IMR-90 (cell line): ENCODE measurements at regions not wholly inside any gene's neighbourhood (a gene's known extent, or its start where the extent isn't known, plus 50 kb on each side); places are given as distances from the start of the nearest gene placed in this dataset.

ENCODE experiments used
- ATAC-seq: fragments of 200-7000 bp; cut with Tn5 transposase; 2 replicates; pipeline ENCODE4 v1.9.1; 2020; ENCODE audit warnings: low read depth, mild to moderate bottlenecking, moderate library complexity
- BruUV-seq: library from RNA; stranded (reverse); fragments of 400-500 nt; replicated peaks from 2 replicates; lab custom pipeline; 2021; lab: Mats Ljungman, UMichigan
- CTCF ChIA-PET: fragments of 300-600 bp; formaldehyde crosslinking; extraction: SDS; loops from one replicate; lab custom pipeline; 2021; ENCODE audit warnings: antibody characterized with exemption; lab: Yijun Ruan, JAX
- POLR2A ChIA-PET: fragments of 300-600 bp; sonication (Branson Sonifier 250); formaldehyde crosslinking; loops from one replicate; lab custom pipeline; 2022; ENCODE audit warnings: antibody characterized with exemption; ENCODE audit not compliant: unreplicated experiment; lab: Charles Lee
- DNase-seq: peaks from one replicate; pipeline ENCODE4 v3.0.0; 2013
- H2AFZ ChIP-seq: replicated peaks from 2 replicates; pipeline ENCODE3; 2013; ENCODE audit warnings: low read length, mild to moderate bottlenecking; ENCODE audit not compliant: poor library complexity
- H2AK5ac ChIP-seq: 2 replicates; pipeline ENCODE4 v1.6.1; 2013; ENCODE audit warnings: low read depth, low read length, inconsistent platforms
- H2AK9ac ChIP-seq: replicated peaks from 2 replicates; pipeline ENCODE3; 2013; ENCODE audit warnings: mild to moderate bottlenecking, low read depth, low read length, moderate library complexity; ENCODE audit not compliant: poor library complexity
- H2BK120ac ChIP-seq: 2 replicates; pipeline ENCODE4 v1.6.1; 2013; ENCODE audit warnings: low read depth, low read length, inconsistent platforms
- H2BK15ac ChIP-seq: 3 replicates; pipeline ENCODE4 v1.6.1; 2013; ENCODE audit warnings: low read depth, low read length, inconsistent platforms
- H2BK20ac ChIP-seq: 2 replicates; pipeline ENCODE4 v1.6.1; 2013; ENCODE audit warnings: low read depth, mild to moderate bottlenecking, inconsistent platforms, low read length, moderate library complexity
- H2BK5ac ChIP-seq: 2 replicates; pipeline ENCODE4 v1.6.1; 2013; ENCODE audit warnings: mild to moderate bottlenecking, low read depth, low read length, inconsistent platforms; ENCODE audit not compliant: poor library complexity, severe bottlenecking
- H3K14ac ChIP-seq: replicated peaks from 2 replicates; pipeline ENCODE4 v1.6.1; 2013; ENCODE audit warnings: low read depth, low read length, inconsistent platforms
- H3K18ac ChIP-seq: 2 replicates; pipeline ENCODE4 v1.6.1; 2013; ENCODE audit warnings: low read depth, low read length, control low read depth
- H3K23ac ChIP-seq: 2 replicates; pipeline ENCODE4 v1.6.1; 2013; ENCODE audit warnings: low read depth, low read length, inconsistent platforms
- H3K27ac ChIP-seq: 2 replicates; pipeline ENCODE4 v1.5.1; 2013; ENCODE audit warnings: mild to moderate bottlenecking, control low read depth, low read length; ENCODE audit not compliant: insufficient read depth
- H3K27me3 ChIP-seq: 2 replicates; pipeline ENCODE4 v1.6.1; 2013; ENCODE audit warnings: low read length; ENCODE audit not compliant: control insufficient read depth, insufficient read depth
- H3K36me3 ChIP-seq: 2 replicates; pipeline ENCODE4 v1.6.1; 2013; ENCODE audit warnings: low read length, mixed read lengths; ENCODE audit not compliant: control insufficient read depth, insufficient read depth
- H3K4ac ChIP-seq: 2 replicates; pipeline ENCODE4 v1.6.1; 2013; ENCODE audit warnings: low read depth, low read length, inconsistent platforms
- H3K4me1 ChIP-seq: 2 replicates; pipeline ENCODE4 v1.6.1; 2013; ENCODE audit warnings: low read length, mixed read lengths; ENCODE audit not compliant: control insufficient read depth, insufficient read depth
- H3K4me2 ChIP-seq: 2 replicates; pipeline ENCODE4 v1.6.1; 2013; ENCODE audit warnings: low read depth, mild to moderate bottlenecking, control low read depth, low read length, moderate library complexity
- H3K4me3 ChIP-seq: 2 replicates; pipeline ENCODE4 v1.5.1; 2013; ENCODE audit warnings: low read depth, mild to moderate bottlenecking, control low read depth, low read length, moderate library complexity; ENCODE audit not compliant: insufficient read depth
- H3K56ac ChIP-seq: 2 replicates; pipeline ENCODE4 v1.6.1; 2013; ENCODE audit warnings: low read length, inconsistent platforms; ENCODE audit not compliant: insufficient read depth; ENCODE audit errors: extremely low read depth
- H3K79me1 ChIP-seq, 2 experiments: 2 replicates each; pipeline ENCODE4 v1.6.1; 2013; ENCODE audit warnings: low read length in 2 of 2, inconsistent platforms in 1 of 2, low read depth in 1 of 2
- H3K9ac ChIP-seq: 2 replicates; pipeline ENCODE4 v1.6.1; 2013; ENCODE audit warnings: low read depth, low read length, control low read depth
- H3K9me1 ChIP-seq: 2 replicates; pipeline ENCODE4 v1.6.1; 2013; ENCODE audit warnings: low read length, inconsistent platforms; ENCODE audit not compliant: insufficient read depth
- H3K9me3 ChIP-seq: 2 replicates; pipeline ENCODE4 v1.6.1; 2013; ENCODE audit warnings: low read length; ENCODE audit not compliant: control insufficient read depth, insufficient read depth
- H4K20me1 ChIP-seq: 2 replicates; pipeline ENCODE4 v1.6.1; 2013; ENCODE audit warnings: low read length, inconsistent platforms; ENCODE audit not compliant: insufficient read depth
- H4K5ac ChIP-seq: 2 replicates; pipeline ENCODE4 v1.6.1; 2013; ENCODE audit warnings: mild to moderate bottlenecking, low read depth, low read length, control low read depth
- H4K8ac ChIP-seq, 2 experiments: 2 replicates each; pipeline ENCODE4 v1.6.1; 2013; ENCODE audit warnings: low read depth in 2 of 2, low read length in 2 of 2, control low read depth in 1 of 2, inconsistent platforms in 1 of 2
- H4K91ac ChIP-seq: 2 replicates; pipeline ENCODE4 v1.6.1; 2013; ENCODE audit warnings: low read depth, low read length, inconsistent platforms; ENCODE audit not compliant: insufficient read depth
- BHLHE40 ChIP-seq: fragments of 150-350 bp; IDR thresholded peaks from 2 replicates; pipeline ENCODE4 v1.6.1; 2016; ENCODE audit warnings: mild to moderate bottlenecking, low read depth, low read length
- CEBPB ChIP-seq: IDR thresholded peaks from 2 replicates; pipeline ENCODE4 v1.6.1; 2012; ENCODE audit warnings: low read depth, low read length, improper control_type of control experiment
- CHD1 ChIP-seq: IDR thresholded peaks from 2 replicates; pipeline ENCODE4 v1.6.1; 2012; ENCODE audit warnings: low read depth, low read length, improper control_type of control experiment
- MAFK ChIP-seq: IDR thresholded peaks from 2 replicates; pipeline ENCODE4 v1.6.1; 2012; ENCODE audit warnings: low read depth, low read length, improper control_type of control experiment
- POLR2A ChIP-seq: IDR thresholded peaks from 2 replicates; pipeline ENCODE4 v1.6.1; 2012; ENCODE audit warnings: mild to moderate bottlenecking, low read depth, low read length
- RAD21 ChIP-seq: IDR thresholded peaks from 2 replicates; pipeline ENCODE4 v1.6.1; 2012; ENCODE audit warnings: low read length, improper control_type of control experiment
- RCOR1 ChIP-seq: IDR thresholded peaks from 2 replicates; pipeline ENCODE4 v1.6.1; 2012; ENCODE audit warnings: mild to moderate bottlenecking, low read length, improper control_type of control experiment; ENCODE audit not compliant: insufficient replicate concordance
- RFX5 ChIP-seq: IDR thresholded peaks from 2 replicates; pipeline ENCODE4 v1.8.0; 2012; ENCODE audit warnings: low read depth, mild to moderate bottlenecking, low read length, moderate library complexity
- WGBS, 2 experiments: methylation state at CpG; one replicate each; pipeline versions ENCODE4 v1.1.5 to v1.1.7; 2013; ENCODE audit warnings: missing lambda C conversion rate in 2 of 2; ENCODE audit not compliant: insufficient read length in 1 of 2; ENCODE audit errors: extremely low coverage in 2 of 2; 5-methylcytosine and 5-hydroxymethylcytosine counted together
- dilution Hi-C: fragments of 300-500 bp; cut with HindIII; formaldehyde crosslinking; loops from one replicate; pipeline ENCODE4 v1.14.3; 2018; ENCODE audit warnings: low sequenced_read_pairs; ENCODE audit not compliant: unreplicated experiment
- in situ Hi-C: fragments of 300-500 bp; cut with MboI; formaldehyde crosslinking; loops from 3 replicates; pipeline ENCODE4 v1.14.3; 2019; ENCODE audit warnings: low sequenced_read_pairs, inconsistent platforms, mixed read lengths
- intact Hi-C: fragments of 100-400 bp; cut with micrococcal nuclease; formaldehyde crosslinking; loops from 2 replicates; pipeline ENCODE4 v1.10.0; 2022
- TF ChIP-seq, protein P1 (sequence below): fragments of 150-350 bp; IDR thresholded peaks from 2 replicates; pipeline ENCODE4 v1.6.1; 2017; ENCODE audit warnings: mild to moderate bottlenecking, antibody characterized with exemption, low read length, low read depth
- TF ChIP-seq, protein P2 (sequence below): fragments of 150-350 bp; IDR thresholded peaks from 2 replicates; pipeline ENCODE4 v1.6.1; 2016; ENCODE audit warnings: low read depth, mild to moderate bottlenecking, low read length, moderate library complexity, borderline replicate concordance

DNA sequence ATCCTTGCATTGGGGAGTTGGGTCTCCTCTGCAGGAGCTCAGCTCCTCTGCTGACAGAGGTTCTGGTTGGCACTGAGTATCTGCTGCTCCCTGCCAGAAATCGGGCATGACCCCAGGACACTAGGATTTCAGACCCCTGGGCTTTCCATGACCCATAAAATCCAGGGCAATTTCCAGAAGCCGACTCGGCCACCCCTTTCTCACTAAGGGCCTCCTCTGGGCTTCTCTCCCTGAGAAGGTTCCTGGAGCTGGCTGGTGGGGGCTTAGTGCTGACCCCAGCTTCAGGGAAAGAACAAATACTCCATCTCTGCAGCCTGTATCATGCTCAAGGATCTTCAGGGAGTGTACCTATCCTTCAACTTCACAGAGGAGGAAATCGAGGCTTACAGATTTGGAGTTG is 603.4 kb downstream of the PTPRU start:
- Histone ChIP-seq H2BK20ac (no peak overlapping the region), H3K27ac (no peak overlapping the region), H3K23ac (no peak overlapping the region), H4K20me1 (no peaks in the 10 kb centered on the region), H3K27me3 (no peaks in the 10 kb centered on the region), H3K4ac (no peak overlapping the region), H3K9me1 (no peaks in the 10 kb centered on the region), H2BK120ac (no peak overlapping the region), H4K5ac (no peak overlapping the region), H3K56ac (no peak overlapping the region), H3K4me2 (no peak overlapping the region), H4K91ac (no peak overlapping the region), H3K4me1 (no peaks in the 10 kb centered on the region), H3K4me3 (no peak overlapping the region), H3K18ac (no peak overlapping the region), H2AFZ (no peak overlapping the region), H3K14ac (no peak overlapping the region), H2AK5ac (no peak overlapping the region), H4K8ac (no peak overlapping the region), H3K79me1 (no peaks in the 10 kb centered on the region), H3K9me3 (no peaks in the 10 kb centered on the region), H2BK5ac (no peak overlapping the region), H2AK9ac (no peak overlapping the region), H2BK15ac (no peak overlapping the region), H3K36me3 (no peaks in the 10 kb centered on the region), H3K9ac (no peak overlapping the region)
- in situ Hi-C loops (no loop called here), dilution Hi-C loops (no loop called here), intact Hi-C loops (no loop called here)
- ChIA-PET POLR2A (interaction anchor here (0.7 kb wide), 1 partner anchor 138 kb away, joined by 27 read pairs; no protein-coding TSS in a partner anchor), CTCF (no interaction called here)
- ATAC-seq: no peak
- no CpG with 5 or more reads among the region's 4 CpGs for WGBS, 2 experiments
- no peak for DNase-seq
- TF ChIP-seq RCOR1 (no peak), CHD1 (no peak), RFX5 (no peak), CEBPB (no peak), MAFK (no peak), POLR2A (no peak), BHLHE40 (no peak), RAD21 (no peak)
- TF ChIP-seq, protein P1, sequence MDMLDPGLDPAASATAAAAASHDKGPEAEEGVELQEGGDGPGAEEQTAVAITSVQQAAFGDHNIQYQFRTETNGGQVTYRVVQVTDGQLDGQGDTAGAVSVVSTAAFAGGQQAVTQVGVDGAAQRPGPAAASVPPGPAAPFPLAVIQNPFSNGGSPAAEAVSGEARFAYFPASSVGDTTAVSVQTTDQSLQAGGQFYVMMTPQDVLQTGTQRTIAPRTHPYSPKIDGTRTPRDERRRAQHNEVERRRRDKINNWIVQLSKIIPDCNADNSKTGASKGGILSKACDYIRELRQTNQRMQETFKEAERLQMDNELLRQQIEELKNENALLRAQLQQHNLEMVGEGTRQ: no peak
- TF ChIP-seq, protein P2, sequence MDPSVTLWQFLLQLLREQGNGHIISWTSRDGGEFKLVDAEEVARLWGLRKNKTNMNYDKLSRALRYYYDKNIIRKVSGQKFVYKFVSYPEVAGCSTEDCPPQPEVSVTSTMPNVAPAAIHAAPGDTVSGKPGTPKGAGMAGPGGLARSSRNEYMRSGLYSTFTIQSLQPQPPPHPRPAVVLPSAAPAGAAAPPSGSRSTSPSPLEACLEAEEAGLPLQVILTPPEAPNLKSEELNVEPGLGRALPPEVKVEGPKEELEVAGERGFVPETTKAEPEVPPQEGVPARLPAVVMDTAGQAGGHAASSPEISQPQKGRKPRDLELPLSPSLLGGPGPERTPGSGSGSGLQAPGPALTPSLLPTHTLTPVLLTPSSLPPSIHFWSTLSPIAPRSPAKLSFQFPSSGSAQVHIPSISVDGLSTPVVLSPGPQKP: no peak
- no TSS peak for BruUV-seq
